Calu3 (cell line): ENCODE measurements at regions not wholly inside any gene's neighbourhood (a gene's known extent, or its start where the extent isn't known, plus 50 kb on each side); places are given as distances from the start of the nearest gene placed in this dataset.

Source experiments
- BruUV-seq: library from RNA; stranded (reverse); fragments of 400-500 nt; replicated peaks from 2 replicates; lab custom pipeline; 2021; lab: Mats Ljungman, UMichigan
- CTCF ChIA-PET: fragments of 300-600 bp; sonication (Branson Sonifier 250); formaldehyde crosslinking; loops from one replicate; lab custom pipeline; 2022; ENCODE audit warnings: antibody characterized with exemption; lab: Charles Lee
- DNase-seq: peaks from one replicate; pipeline ENCODE4 v3.0.0; 2022
- H3K27ac Mint-ChIP-seq: one replicate; pipeline ENCODE4 v1.8.0; 2022; ENCODE audit warnings: mixed read lengths; ENCODE audit not compliant: unreplicated experiment
- H3K27me3 Mint-ChIP-seq: one replicate; pipeline ENCODE4 v1.8.0; 2022; ENCODE audit warnings: mixed read lengths; ENCODE audit not compliant: unreplicated experiment
- H3K36me3 Mint-ChIP-seq: one replicate; pipeline ENCODE4 v1.8.0; 2022; ENCODE audit warnings: mild to moderate bottlenecking, moderate library complexity, mixed read lengths; ENCODE audit not compliant: insufficient read depth, unreplicated experiment
- H3K4me1 Mint-ChIP-seq: one replicate; pipeline ENCODE4 v1.8.0; 2022; ENCODE audit warnings: mild to moderate bottlenecking, low read depth, mixed read lengths; ENCODE audit not compliant: unreplicated experiment
- H3K4me3 Mint-ChIP-seq: one replicate; pipeline ENCODE4 v1.8.0; 2022; ENCODE audit warnings: mild to moderate bottlenecking, low read depth, moderate library complexity, mixed read lengths; ENCODE audit not compliant: unreplicated experiment
- H3K9me3 Mint-ChIP-seq: one replicate; pipeline ENCODE4 v1.8.0; 2022; ENCODE audit warnings: low read depth, mixed read lengths; ENCODE audit not compliant: unreplicated experiment
- CTCF ChIP-seq: fragments of 200-600 bp; IDR thresholded peaks from one replicate; pipeline ENCODE4 v1.8.0; 2022; ENCODE audit warnings: antibody characterized with exemption; ENCODE audit not compliant: unreplicated experiment
- intact Hi-C: fragments of 100-400 bp; cut with micrococcal nuclease; formaldehyde crosslinking; loops from one replicate; pipeline ENCODE4 v1.10.0; 2022; ENCODE audit not compliant: unreplicated experiment

- BruUV-seq = no TSS peak
- Mint-ChIP-seq H3K36me3 (no peaks in the 10 kb centered on the region), H3K27ac (no peak overlapping the region), H3K27me3 (no peaks in the 10 kb centered on the region), H3K9me3 (no peaks in the 10 kb centered on the region), H3K4me1 (peaks cover 8% of the 10 kb centered on the region), H3K4me3 (no peak overlapping the region)
- TF ChIP-seq CTCF = no peak
- intact Hi-C loops = no loop called here
- CTCF ChIA-PET = no interaction called here
- DNase-seq = no peak
These were observed 390.3 kb downstream of the ANXA1 start for GRCh38 chr9:73541923-73542322.

GRCh38 chr9:73543727-73544126 is 392.1 kb downstream of the ANXA1 start:
- Mint-ChIP-seq H3K27me3 (no peaks in the 10 kb centered on the region), H3K36me3 (no peaks in the 10 kb centered on the region), H3K4me3 (no peak overlapping the region), H3K9me3 (no peaks in the 10 kb centered on the region), H3K4me1 (peaks cover 8% of the 10 kb centered on the region), H3K27ac (no peak overlapping the region)
- no TSS peak for BruUV-seq
- DNase-seq = no peak
- CTCF ChIA-PET = no interaction called here
- intact Hi-C loops = no loop called here
- no peak for TF ChIP-seq CTCF

GRCh38 chr9:73548201-73548600 is 396.5 kb downstream of the ANXA1 start:
- Mint-ChIP-seq H3K9me3 (no peaks in the 10 kb centered on the region), H3K4me1 (no peaks in the 10 kb centered on the region), H3K36me3 (no peaks in the 10 kb centered on the region), H3K4me3 (no peak overlapping the region), H3K27me3 (no peaks in the 10 kb centered on the region), H3K27ac (no peak overlapping the region)
- DNase-seq = no peak
- intact Hi-C loops = no loop called here
- BruUV-seq = no TSS peak
- CTCF ChIA-PET = no interaction called here
- no peak for TF ChIP-seq CTCF

GRCh38 chr9:73549991-73550390 is 398.3 kb downstream of the ANXA1 start:
- BruUV-seq = no TSS peak
- TF ChIP-seq CTCF = no peak
- H3K4me1 Mint-ChIP-seq = no peaks in the 10 kb centered on the region

GRCh38 chr9:73553295-73553694 is 401.6 kb downstream of the ANXA1 start:
- no peak for TF ChIP-seq CTCF
- CTCF ChIA-PET = no interaction called here
- Mint-ChIP-seq H3K27ac (no peak overlapping the region), H3K36me3 (no peaks in the 10 kb centered on the region), H3K27me3 (no peaks in the 10 kb centered on the region), H3K4me1 (no peaks in the 10 kb centered on the region), H3K4me3 (no peak overlapping the region), H3K9me3 (no peaks in the 10 kb centered on the region)
- intact Hi-C loops = no loop called here
- no TSS peak for BruUV-seq
- DNase-seq = no peak

More at GRCh38 chr9:73549991-73550390, 398.3 kb downstream of the ANXA1 start:
- Mint-ChIP-seq H3K4me3 (no peak overlapping the region), H3K36me3 (no peaks in the 10 kb centered on the region), H3K27me3 (no peaks in the 10 kb centered on the region), H3K27ac (no peak overlapping the region), H3K9me3 (no peaks in the 10 kb centered on the region)
- DNase-seq = no peak
- intact Hi-C loops = no loop called here
- CTCF ChIA-PET = no interaction called here
